Colonic mucosa (tissue), 4 donors: ENCODE measurements at regions not wholly inside any gene's neighbourhood (a gene's known extent, or its start where the extent isn't known, plus 50 kb on each side); places are given as distances from the start of the nearest gene placed in this dataset.
"Not testable (repeated sequence)": the region's sequence is repeated elsewhere in the genome, so short reads cannot be mapped to it uniquely, and the experiment has no call there.

Source experiments
- DNase-seq: peaks from one replicate; pipeline ENCODE4 v3.0.0-alpha.2; 2020
- H3K27ac ChIP-seq: fragments of 200-600 bp; one replicate; pipeline ENCODE4 v1.8.0; 2021
- H3K27me3 ChIP-seq: fragments of 200-600 bp; one replicate; pipeline ENCODE4 v1.8.0; 2021
- H3K36me3 ChIP-seq: fragments of 200-600 bp; one replicate; pipeline ENCODE4 v1.8.0; 2021
- H3K4me1 ChIP-seq: fragments of 200-600 bp; one replicate; pipeline ENCODE4 v1.8.0; 2021; ENCODE audit warnings: mild to moderate bottlenecking
- H3K4me3 ChIP-seq: fragments of 200-600 bp; one replicate; pipeline ENCODE4 v1.8.0; 2021
- H3K9ac ChIP-seq, 2 donors: one replicate each; pipeline ENCODE4 v1.7.0; 2013; ENCODE audit warnings: control low read depth in 2 of 2, low read depth in 2 of 2, low read length in 2 of 2
- H3K9me3 ChIP-seq: fragments of 200-600 bp; one replicate; pipeline ENCODE4 v1.8.0; 2021
- intact Hi-C: fragments of 100-400 bp; cut with DNase I; formaldehyde crosslinking; loops from one replicate; pipeline ENCODE4 v1.14.1; 2022
- TF ChIP-seq, protein P1 (sequence below): fragments of 200-600 bp; IDR thresholded peaks from one replicate; pipeline ENCODE4 v1.8.0; 2022; ENCODE audit warnings: antibody characterized with exemption, mild to moderate bottlenecking
- donor health status: healthy.
- donor health status: DM: no; HTN: no; CAD: no.
- donor health status: DM: no; HTN: no; CAD: no.

DNA sequence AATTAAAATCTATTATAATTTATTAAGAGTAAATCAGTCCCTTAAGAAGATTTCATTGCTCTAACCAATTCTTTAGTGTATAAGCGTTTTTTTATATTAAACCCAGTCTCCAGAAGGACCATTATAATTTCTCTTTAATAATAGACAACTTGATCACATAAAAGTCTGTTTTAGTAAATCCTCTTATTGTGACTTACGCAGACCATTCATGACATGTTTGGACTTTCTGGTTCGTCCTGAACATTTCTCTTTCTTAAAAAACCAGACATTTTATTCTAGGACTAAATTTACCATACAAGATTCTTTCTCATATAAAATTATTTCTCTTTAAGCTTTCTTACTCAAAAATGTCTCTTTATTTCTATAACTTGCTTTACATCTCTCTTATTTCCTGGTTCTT, 196.2 kb upstream of the RAI14 start:
- DNase-seq = no peak
- TF ChIP-seq, protein P1, sequence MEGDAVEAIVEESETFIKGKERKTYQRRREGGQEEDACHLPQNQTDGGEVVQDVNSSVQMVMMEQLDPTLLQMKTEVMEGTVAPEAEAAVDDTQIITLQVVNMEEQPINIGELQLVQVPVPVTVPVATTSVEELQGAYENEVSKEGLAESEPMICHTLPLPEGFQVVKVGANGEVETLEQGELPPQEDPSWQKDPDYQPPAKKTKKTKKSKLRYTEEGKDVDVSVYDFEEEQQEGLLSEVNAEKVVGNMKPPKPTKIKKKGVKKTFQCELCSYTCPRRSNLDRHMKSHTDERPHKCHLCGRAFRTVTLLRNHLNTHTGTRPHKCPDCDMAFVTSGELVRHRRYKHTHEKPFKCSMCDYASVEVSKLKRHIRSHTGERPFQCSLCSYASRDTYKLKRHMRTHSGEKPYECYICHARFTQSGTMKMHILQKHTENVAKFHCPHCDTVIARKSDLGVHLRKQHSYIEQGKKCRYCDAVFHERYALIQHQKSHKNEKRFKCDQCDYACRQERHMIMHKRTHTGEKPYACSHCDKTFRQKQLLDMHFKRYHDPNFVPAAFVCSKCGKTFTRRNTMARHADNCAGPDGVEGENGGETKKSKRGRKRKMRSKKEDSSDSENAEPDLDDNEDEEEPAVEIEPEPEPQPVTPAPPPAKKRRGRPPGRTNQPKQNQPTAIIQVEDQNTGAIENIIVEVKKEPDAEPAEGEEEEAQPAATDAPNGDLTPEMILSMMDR = no peak
- no peaks in the 10 kb centered on the region for H3K4me1 ChIP-seq
- no peaks in the 10 kb centered on the region for H3K27me3 ChIP-seq
- no peaks in the 10 kb centered on the region for H3K36me3 ChIP-seq
- no peak overlapping the region for H3K4me3 ChIP-seq
- H3K27ac ChIP-seq = no peak overlapping the region
- intact Hi-C loops = loop anchor here (10.0 kb wide), 1 partner anchor 465 kb away; no protein-coding TSS in a partner anchor
- no peaks in the 10 kb centered on the region for H3K9me3 ChIP-seq
- H3K9ac ChIP-seq = no peak overlapping the region

DNA sequence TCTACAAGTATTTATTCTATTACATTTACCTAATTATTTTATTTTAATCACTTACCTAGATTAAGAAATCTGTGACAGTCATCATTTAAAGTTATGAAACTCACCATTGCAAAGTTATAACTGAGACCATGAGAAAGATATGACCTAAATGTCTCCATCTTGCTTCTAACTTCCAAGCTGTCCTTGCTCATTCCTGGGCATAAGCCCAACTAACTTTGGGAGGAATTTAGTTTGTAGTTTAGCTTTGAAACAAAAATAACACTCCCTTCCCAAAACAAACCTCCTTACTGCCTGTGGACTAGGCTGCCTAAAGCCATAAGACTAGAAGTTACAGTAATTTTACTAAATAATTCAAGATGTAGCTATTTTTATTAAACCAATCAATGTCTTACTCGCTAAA, 195.6 kb upstream of the RAI14 start:
- DNase-seq = no peak
- Histone ChIP-seq H3K4me1 (no peaks in the 10 kb centered on the region), H3K36me3 (no peaks in the 10 kb centered on the region), H3K9ac (no peak overlapping the region), H3K4me3 (no peak overlapping the region), H3K9me3 (no peaks in the 10 kb centered on the region), H3K27me3 (no peaks in the 10 kb centered on the region), H3K27ac (no peak overlapping the region)
- intact Hi-C loops = no loop called here
- TF ChIP-seq, protein P1 = no peak

DNA sequence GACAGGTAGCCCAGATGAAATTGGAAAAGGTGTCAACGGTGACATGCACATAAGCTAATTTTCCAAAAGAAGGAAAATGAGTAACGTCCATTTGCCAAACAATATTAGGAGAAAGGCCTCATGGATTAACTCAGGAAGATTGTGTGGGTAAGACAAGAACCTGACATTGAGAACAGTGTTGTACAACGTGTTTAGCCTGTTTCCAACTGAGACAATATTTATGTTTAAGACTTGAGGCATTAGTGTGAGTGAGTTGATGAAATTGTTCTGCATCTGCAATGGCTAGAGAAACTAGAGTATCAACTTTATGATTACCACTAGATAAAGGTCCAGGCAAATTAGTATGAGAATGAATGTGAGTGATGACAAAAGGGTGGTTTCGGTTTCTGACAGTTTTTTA, 191.3 kb upstream of the RAI14 start:
- TF ChIP-seq, protein P1 = no peak
- H3K27me3 ChIP-seq = no peaks in the 10 kb centered on the region
- H3K4me1 ChIP-seq = no peaks in the 10 kb centered on the region
- no peak overlapping the region for H3K4me3 ChIP-seq
- no peaks in the 10 kb centered on the region for H3K36me3 ChIP-seq
- no peak overlapping the region for H3K27ac ChIP-seq
- no peak for DNase-seq
- no peak overlapping the region for H3K9ac ChIP-seq
- H3K9me3 ChIP-seq = no peaks in the 10 kb centered on the region
- intact Hi-C loops = no loop called here

DNA sequence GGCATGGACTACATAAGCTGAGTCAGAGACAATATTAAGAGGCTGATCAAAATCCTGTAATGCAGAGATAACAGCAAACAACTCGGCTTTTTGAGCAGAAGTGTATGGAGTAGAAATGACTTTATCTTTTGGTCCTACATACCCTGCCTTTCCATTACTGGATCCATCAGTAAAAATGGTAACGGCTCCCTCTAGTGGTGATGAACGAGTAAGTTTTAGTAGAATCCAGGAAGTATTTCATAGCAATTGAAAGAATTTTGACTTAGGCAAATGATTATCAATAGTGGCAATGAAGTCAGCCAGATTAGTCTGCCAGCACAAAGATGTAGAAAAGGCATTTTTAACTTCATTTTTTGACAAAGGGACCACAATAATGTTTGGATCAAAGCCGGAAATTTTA, 190.8 kb upstream of the RAI14 start:
- DNase-seq = peak; percentile 44
- H3K27me3 ChIP-seq, H3K27ac ChIP-seq, H3K9ac ChIP-seq, H3K4me3 ChIP-seq, H3K9me3 ChIP-seq, H3K4me1 ChIP-seq, H3K36me3 ChIP-seq, intact Hi-C loops: not testable (repeated sequence)
- TF ChIP-seq, protein P1 = peak; percentile 21

DNA sequence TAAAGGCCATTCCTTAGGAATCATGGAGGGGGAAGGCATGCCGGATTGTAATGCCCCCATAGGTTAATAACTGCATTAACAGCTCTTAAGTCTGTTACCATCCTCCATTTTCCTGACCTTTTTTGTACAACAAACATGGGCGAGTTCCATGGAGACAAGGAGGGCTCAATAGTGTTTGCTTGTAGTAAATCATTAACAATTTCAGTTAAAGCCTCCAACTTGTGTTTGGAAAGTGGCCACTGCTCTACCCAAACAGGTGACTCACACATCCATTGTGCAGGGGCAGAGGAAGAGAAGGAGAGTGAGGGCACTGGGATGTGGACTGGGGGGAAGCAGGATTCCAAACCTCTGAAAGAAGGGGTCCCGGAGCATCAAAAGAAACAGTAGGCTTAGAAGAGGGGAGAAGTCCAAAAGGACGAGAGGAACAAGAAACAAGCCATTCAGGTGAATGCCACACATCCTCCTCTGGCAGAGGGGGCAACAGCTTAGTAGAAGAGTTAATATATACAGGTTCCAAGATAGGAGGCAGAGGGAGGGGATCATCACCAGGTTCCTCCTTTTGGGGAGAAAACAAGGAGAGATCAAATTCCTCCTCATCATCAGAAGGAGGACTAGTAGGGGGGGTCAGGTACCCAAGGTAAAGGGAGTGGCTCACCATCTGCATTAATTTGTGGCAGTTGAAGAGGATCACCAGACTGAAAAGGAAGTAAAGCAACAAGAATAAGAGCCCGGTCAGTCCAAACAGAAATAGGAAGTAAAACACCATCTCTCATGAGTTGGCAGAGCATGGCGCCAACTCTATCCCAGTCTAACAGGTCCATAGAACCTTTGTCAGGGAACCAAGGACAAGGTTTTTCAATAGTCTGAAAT, 189.4 kb upstream of the RAI14 start:
- H3K9me3 ChIP-seq, H3K9ac ChIP-seq, H3K4me3 ChIP-seq, intact Hi-C loops, H3K27me3 ChIP-seq, H3K36me3 ChIP-seq, H3K4me1 ChIP-seq: not testable (repeated sequence)
- DNase-seq = peak; percentile 65
- peak overlapping the region; percentile 62 for H3K27ac ChIP-seq

DNA sequence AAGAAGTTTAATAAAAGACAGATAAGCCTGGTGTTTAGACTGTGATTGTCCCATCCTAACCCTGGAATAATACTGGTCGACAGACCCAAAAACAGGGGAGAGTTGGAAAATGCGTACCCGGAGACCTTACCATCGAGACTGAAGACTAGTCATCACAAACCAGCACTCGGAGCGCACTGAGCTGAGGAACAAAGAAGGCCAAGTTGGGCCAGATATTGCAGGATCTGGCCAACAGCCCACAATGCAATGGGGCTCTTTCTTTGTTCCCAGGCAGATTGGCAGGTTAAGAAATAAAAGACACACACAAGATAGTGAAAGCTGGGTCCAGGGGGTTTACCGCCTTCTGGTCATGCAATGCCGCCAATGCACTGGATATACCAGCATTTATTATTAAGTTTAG, 188.7 kb upstream of the RAI14 start:
- H3K9ac ChIP-seq = no peak overlapping the region
- intact Hi-C loops = no loop called here
- no peaks in the 10 kb centered on the region for H3K27me3 ChIP-seq
- H3K27ac ChIP-seq = peak overlapping the region; percentile 62
- TF ChIP-seq, protein P1 = no peak
- no peaks in the 10 kb centered on the region for H3K9me3 ChIP-seq
- DNase-seq = no peak
- H3K36me3 ChIP-seq = no peaks in the 10 kb centered on the region
- H3K4me1 ChIP-seq = no peaks in the 10 kb centered on the region
- H3K4me3 ChIP-seq = no peak overlapping the region

DNA sequence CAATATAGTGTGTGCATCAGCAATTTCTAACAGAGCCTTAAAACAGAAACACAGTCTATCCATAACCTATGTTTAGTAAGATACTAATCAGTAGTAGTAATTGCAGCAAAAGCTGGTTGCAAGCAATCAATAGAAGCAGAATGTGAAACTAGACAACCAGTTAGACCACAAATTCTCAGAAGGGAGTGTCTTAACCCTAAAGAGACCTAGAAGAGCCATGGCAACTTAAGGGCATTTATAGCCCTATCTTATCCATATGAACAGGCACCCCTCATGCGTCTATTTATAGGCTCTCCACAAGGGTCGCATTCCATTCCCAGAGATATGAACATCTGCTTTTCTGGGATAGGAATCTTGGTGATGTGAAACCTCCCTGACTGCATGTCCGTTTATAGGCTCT, 188.1 kb upstream of the RAI14 start:
- H3K36me3 ChIP-seq, H3K9me3 ChIP-seq, DNase-seq, H3K27me3 ChIP-seq, H3K9ac ChIP-seq, H3K27ac ChIP-seq, H3K4me3 ChIP-seq, intact Hi-C loops, H3K4me1 ChIP-seq: not testable (repeated sequence)
